Panc1 (cell line): ENCODE measurements at regions not wholly inside any gene's neighbourhood (a gene's known extent, or its start where the extent isn't known, plus 50 kb on each side); places are given as distances from the start of the nearest gene placed in this dataset.

ENCODE experiments used
- POLR2AphosphoS5 ChIP-seq: IDR thresholded peaks from 2 replicates; pipeline ENCODE4 v1.6.1; 2012; ENCODE audit warnings: mild to moderate bottlenecking, low read depth, low read length, moderate library complexity
- SIN3A ChIP-seq: IDR thresholded peaks from 2 replicates; pipeline ENCODE4 v1.6.1; 2012; ENCODE audit warnings: low read depth, mild to moderate bottlenecking, low read length, moderate library complexity, borderline replicate concordance; ENCODE audit not compliant: insufficient read depth
- TF ChIP-seq, protein P1 (sequence below): fragments of 450-650 bp; IDR thresholded peaks from 2 replicates; pipeline ENCODE4 v1.5.1; 2017; ENCODE audit warnings: mild to moderate bottlenecking
- TF ChIP-seq, protein P2 (sequence below), 2 experiments: IDR thresholded peaks; 2 replicates each; pipeline ENCODE4 v1.6.1; 2011 to 2012; ENCODE audit warnings: low read depth in 2 of 2, control low read depth in 1 of 2, low read length in 1 of 2, mild to moderate bottlenecking in 1 of 2, moderate library complexity in 1 of 2; ENCODE audit not compliant: insufficient read depth in 1 of 2

DNA sequence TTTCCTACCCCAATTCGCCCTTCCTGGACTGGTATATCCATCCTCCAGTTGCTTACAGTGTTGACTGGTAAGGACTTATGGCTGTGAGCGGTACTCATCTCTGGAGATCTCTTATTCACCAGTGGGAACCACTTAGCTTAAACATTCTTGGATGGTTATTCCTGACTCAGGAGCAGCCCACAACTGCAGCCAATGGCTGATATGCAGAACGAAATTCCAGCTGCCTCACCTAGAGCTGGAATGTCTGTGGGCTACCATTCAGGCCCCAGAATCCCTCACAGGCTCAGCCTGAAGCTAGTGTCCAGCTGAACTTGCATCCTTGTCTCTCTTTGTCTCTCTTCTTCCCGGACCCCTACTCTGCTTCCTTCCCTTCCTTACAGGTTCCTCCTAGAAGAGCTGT, 138.9 kb upstream of the SMIM31 start:
- TF ChIP-seq, protein P1, sequence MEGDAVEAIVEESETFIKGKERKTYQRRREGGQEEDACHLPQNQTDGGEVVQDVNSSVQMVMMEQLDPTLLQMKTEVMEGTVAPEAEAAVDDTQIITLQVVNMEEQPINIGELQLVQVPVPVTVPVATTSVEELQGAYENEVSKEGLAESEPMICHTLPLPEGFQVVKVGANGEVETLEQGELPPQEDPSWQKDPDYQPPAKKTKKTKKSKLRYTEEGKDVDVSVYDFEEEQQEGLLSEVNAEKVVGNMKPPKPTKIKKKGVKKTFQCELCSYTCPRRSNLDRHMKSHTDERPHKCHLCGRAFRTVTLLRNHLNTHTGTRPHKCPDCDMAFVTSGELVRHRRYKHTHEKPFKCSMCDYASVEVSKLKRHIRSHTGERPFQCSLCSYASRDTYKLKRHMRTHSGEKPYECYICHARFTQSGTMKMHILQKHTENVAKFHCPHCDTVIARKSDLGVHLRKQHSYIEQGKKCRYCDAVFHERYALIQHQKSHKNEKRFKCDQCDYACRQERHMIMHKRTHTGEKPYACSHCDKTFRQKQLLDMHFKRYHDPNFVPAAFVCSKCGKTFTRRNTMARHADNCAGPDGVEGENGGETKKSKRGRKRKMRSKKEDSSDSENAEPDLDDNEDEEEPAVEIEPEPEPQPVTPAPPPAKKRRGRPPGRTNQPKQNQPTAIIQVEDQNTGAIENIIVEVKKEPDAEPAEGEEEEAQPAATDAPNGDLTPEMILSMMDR = no peak
- TF ChIP-seq, protein P2, sequence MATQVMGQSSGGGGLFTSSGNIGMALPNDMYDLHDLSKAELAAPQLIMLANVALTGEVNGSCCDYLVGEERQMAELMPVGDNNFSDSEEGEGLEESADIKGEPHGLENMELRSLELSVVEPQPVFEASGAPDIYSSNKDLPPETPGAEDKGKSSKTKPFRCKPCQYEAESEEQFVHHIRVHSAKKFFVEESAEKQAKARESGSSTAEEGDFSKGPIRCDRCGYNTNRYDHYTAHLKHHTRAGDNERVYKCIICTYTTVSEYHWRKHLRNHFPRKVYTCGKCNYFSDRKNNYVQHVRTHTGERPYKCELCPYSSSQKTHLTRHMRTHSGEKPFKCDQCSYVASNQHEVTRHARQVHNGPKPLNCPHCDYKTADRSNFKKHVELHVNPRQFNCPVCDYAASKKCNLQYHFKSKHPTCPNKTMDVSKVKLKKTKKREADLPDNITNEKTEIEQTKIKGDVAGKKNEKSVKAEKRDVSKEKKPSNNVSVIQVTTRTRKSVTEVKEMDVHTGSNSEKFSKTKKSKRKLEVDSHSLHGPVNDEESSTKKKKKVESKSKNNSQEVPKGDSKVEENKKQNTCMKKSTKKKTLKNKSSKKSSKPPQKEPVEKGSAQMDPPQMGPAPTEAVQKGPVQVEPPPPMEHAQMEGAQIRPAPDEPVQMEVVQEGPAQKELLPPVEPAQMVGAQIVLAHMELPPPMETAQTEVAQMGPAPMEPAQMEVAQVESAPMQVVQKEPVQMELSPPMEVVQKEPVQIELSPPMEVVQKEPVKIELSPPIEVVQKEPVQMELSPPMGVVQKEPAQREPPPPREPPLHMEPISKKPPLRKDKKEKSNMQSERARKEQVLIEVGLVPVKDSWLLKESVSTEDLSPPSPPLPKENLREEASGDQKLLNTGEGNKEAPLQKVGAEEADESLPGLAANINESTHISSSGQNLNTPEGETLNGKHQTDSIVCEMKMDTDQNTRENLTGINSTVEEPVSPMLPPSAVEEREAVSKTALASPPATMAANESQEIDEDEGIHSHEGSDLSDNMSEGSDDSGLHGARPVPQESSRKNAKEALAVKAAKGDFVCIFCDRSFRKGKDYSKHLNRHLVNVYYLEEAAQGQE (IDR thresholded peaks at IDR 0.05; ENCODE audit: insufficient read depth in 1 of 2, low read depth in 2 of 2, low read length in 1 of 2) = no peak
- TF ChIP-seq SIN3A (no peak), POLR2AphosphoS5 (no peak)
